Prostate gland (tissue), 2 donors: ENCODE measurements at regions not wholly inside any gene's neighbourhood (a gene's known extent, or its start where the extent isn't known, plus 50 kb on each side); places are given as distances from the start of the nearest gene placed in this dataset.

Experiments
- DNase-seq: peaks from one replicate; pipeline ENCODE4 v3.0.0-alpha.2; 2019; ENCODE audit warnings: low spot score
- H3K27ac ChIP-seq, 2 donors: fragments of 200-600 bp; sonication (generic); 2 replicates each; pipeline ENCODE4 v1.5.1; 2017 to 2019
- H3K27me3 ChIP-seq: fragments of 200-600 bp; sonication (generic); replicated peaks from 2 replicates; pipeline ENCODE4 v1.5.1; 2019; ENCODE audit not compliant: insufficient read depth
- H3K36me3 ChIP-seq, 2 donors: fragments of 200-600 bp; sonication (generic); 1 replicate in 1 of 2; 2 replicates in 1 of 2; pipeline versions ENCODE4 v1.5.1 to v1.8.1; 2017 to 2019
- H3K4me1 ChIP-seq: fragments of 200-600 bp; sonication (generic); replicated peaks from 2 replicates; pipeline ENCODE4 v1.5.1; 2019
- H3K4me3 ChIP-seq, 2 donors: fragments of 200-600 bp; sonication (generic); 2 replicates each; pipeline ENCODE4 v1.5.1; 2017 to 2019
- H3K9me3 ChIP-seq: fragments of 200-600 bp; sonication (generic); 2 replicates; pipeline ENCODE4 v1.5.1; 2017
- POLR2A ChIP-seq: fragments of 450-650 bp; IDR thresholded peaks from one replicate; pipeline ENCODE4 v1.6.1; 2016; ENCODE audit warnings: antibody characterized with exemption, mild to moderate bottlenecking
- POLR2AphosphoS5 ChIP-seq: sonication (generic); formaldehyde crosslinking; IDR thresholded peaks from one replicate; pipeline ENCODE4 v1.6.1; 2017; ENCODE audit warnings: antibody characterized with exemption
- WGBS: methylation state at CpG from one replicate; pipeline ENCODE4 v1.1.5; 2018; 5-methylcytosine and 5-hydroxymethylcytosine counted together
- intact Hi-C: fragments of 100-400 bp; cut with DNase I; formaldehyde crosslinking; loops from one replicate; pipeline ENCODE4 v1.14.2; 2022
- TF ChIP-seq, protein P1 (sequence below), 4 experiments: fragments of 200-600 bp in 2 of 4; fragments of 450-650 bp in 2 of 4; sonication (generic) in 2 of 4; IDR thresholded peaks; 1 replicate in 3 of 4; 2 replicates in 1 of 4; pipeline ENCODE4 v1.5.1; 2016 to 2019; ENCODE audit warnings: antibody characterized with exemption in 4 of 4, mild to moderate bottlenecking in 2 of 4, moderate library complexity in 2 of 4

DNA sequence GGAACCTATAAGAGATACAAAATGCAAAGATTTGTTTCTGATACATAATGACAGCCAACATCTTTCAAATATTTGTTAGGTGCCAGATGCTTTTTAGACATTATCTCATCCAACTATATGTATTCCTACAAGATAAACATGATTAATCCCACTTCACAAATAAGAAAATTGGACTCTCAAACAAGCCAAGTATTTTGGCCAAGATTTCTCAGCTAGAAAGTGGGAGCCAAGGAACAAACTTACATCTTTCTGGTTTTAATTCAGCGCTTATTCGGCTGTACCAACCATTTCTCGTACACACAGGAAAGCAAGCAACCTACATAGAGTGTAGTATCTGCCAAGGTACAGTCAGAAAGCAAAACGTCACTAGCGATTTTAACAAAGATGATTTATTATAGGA is 85.7 kb upstream of the SERP2 start:
- H3K4me3 ChIP-seq, result no peak overlapping the region
- no peaks in the 10 kb centered on the region for H3K9me3 ChIP-seq
- DNase-seq, result no peak
- intact Hi-C loops, result no loop called here
- no peak overlapping the region for H3K27ac ChIP-seq
- no peaks in the 10 kb centered on the region for H3K27me3 ChIP-seq
- no peaks in the 10 kb centered on the region for H3K36me3 ChIP-seq
- H3K4me1 ChIP-seq, result no peaks in the 10 kb centered on the region
- 52% methylated on average over 5 of the region's 5 CpGs for WGBS
- no peak for TF ChIP-seq POLR2A
- no peak for TF ChIP-seq POLR2AphosphoS5
- TF ChIP-seq, protein P1, sequence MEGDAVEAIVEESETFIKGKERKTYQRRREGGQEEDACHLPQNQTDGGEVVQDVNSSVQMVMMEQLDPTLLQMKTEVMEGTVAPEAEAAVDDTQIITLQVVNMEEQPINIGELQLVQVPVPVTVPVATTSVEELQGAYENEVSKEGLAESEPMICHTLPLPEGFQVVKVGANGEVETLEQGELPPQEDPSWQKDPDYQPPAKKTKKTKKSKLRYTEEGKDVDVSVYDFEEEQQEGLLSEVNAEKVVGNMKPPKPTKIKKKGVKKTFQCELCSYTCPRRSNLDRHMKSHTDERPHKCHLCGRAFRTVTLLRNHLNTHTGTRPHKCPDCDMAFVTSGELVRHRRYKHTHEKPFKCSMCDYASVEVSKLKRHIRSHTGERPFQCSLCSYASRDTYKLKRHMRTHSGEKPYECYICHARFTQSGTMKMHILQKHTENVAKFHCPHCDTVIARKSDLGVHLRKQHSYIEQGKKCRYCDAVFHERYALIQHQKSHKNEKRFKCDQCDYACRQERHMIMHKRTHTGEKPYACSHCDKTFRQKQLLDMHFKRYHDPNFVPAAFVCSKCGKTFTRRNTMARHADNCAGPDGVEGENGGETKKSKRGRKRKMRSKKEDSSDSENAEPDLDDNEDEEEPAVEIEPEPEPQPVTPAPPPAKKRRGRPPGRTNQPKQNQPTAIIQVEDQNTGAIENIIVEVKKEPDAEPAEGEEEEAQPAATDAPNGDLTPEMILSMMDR (IDR thresholded peaks at IDR 0.05), result no peak

DNA sequence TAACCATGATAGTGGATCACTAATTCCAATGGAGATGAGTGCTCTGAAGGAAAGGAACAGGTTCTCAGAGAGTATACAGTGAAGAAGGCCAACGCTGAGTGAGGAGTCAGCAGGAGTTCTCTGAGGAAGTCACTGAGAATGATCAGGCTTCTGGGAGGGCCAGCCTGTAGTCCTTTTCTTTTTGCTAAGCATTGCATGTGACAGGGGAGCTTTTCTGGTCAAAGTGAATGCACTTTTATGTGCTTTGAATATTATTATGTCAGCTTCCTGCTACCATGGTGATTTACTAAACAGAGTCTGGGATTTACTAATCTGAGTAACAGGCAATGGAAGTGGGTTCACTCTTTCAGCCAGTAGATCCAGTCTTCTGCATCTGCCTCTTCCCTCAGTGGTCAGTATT is 81.1 kb upstream of the SERP2 start:
- DNase-seq, result no peak
- Histone ChIP-seq H3K36me3 (no peaks in the 10 kb centered on the region), H3K4me3 (no peak overlapping the region), H3K27ac (no peak overlapping the region), H3K9me3 (no peaks in the 10 kb centered on the region), H3K4me1 (no peaks in the 10 kb centered on the region), H3K27me3 (no peaks in the 10 kb centered on the region)
- 90% methylated on average over 1 of the region's 1 CpG for WGBS
- no peak for TF ChIP-seq POLR2AphosphoS5
- TF ChIP-seq, protein P1 (IDR thresholded peaks at IDR 0.05), result no peak
- TF ChIP-seq POLR2A, result no peak
- intact Hi-C loops, result no loop called here

GRCh38 chr13:44293374-44293773 is 80.2 kb upstream of the SERP2 start:
- no peak for DNase-seq
- 86% methylated on average over 5 of the region's 5 CpGs for WGBS
- no peaks in the 10 kb centered on the region for H3K4me1 ChIP-seq
- H3K9me3 ChIP-seq, result no peaks in the 10 kb centered on the region
- H3K36me3 ChIP-seq, result no peaks in the 10 kb centered on the region
- H3K4me3 ChIP-seq, result no peak overlapping the region
- intact Hi-C loops, result no loop called here
- H3K27ac ChIP-seq, result no peak overlapping the region
- H3K27me3 ChIP-seq, result no peaks in the 10 kb centered on the region
- TF ChIP-seq POLR2A (no peak), POLR2AphosphoS5 (no peak)
- TF ChIP-seq, protein P1 (IDR thresholded peaks at IDR 0.05), result no peak

- DNase-seq, result no peak
- Histone ChIP-seq H3K27ac (no peak overlapping the region), H3K4me3 (no peak overlapping the region), H3K27me3 (no peaks in the 10 kb centered on the region), H3K9me3 (no peaks in the 10 kb centered on the region), H3K36me3 (no peaks in the 10 kb centered on the region), H3K4me1 (no peaks in the 10 kb centered on the region)
- 48% methylated on average over 3 of the region's 3 CpGs for WGBS
- intact Hi-C loops, result no loop called here
- TF ChIP-seq, protein P1 (IDR thresholded peaks at IDR 0.05), result no peak
- TF ChIP-seq POLR2AphosphoS5, result no peak
- TF ChIP-seq POLR2A, result no peak
These were observed 79.5 kb upstream of the SERP2 start for GRCh38 chr13:44293908-44294735.

- 93% methylated on average over 1 of the region's 1 CpG for WGBS
- TF ChIP-seq POLR2A (no peak), POLR2AphosphoS5 (no peak)
- TF ChIP-seq, protein P1 (IDR thresholded peaks at IDR 0.05), result no peak
These were observed 78.7 kb upstream of the SERP2 start for GRCh38 chr13:44294876-44295275.

More at GRCh38 chr13:44294876-44295275, 78.7 kb upstream of the SERP2 start:
- no peak for DNase-seq
- Histone ChIP-seq H3K27ac (no peak overlapping the region), H3K27me3 (no peaks in the 10 kb centered on the region), H3K4me3 (no peak overlapping the region), H3K36me3 (no peaks in the 10 kb centered on the region), H3K4me1 (no peaks in the 10 kb centered on the region), H3K9me3 (no peaks in the 10 kb centered on the region)
- intact Hi-C loops, result no loop called here
